IPS DF 19.7 (cell line): ENCODE measurements at regions not wholly inside any gene's neighbourhood (a gene's known extent, or its start where the extent isn't known, plus 50 kb on each side); places are given as distances from the start of the nearest gene placed in this dataset.

Source experiments
- DNase-seq: peaks from one replicate; pipeline ENCODE4 v3.0.0-alpha.2; 2013; ENCODE audit warnings: low read depth, low spot score

- DNase-seq, result no peak
Measured at GRCh38 chr9:135252980-135253304, 165.5 kb downstream of the OLFM1 start.

- no peak for DNase-seq
Measured at GRCh38 chr9:135253305-135254004, 166.0 kb downstream of the OLFM1 start.

GRCh38 chr9:135254176-135255032 lies 166.9 kb downstream of the OLFM1 start:
- DNase-seq, result no peak

GRCh38 chr9:135255033-135255840 lies 167.8 kb downstream of the OLFM1 start:
- DNase-seq, result no peak

- no peak for DNase-seq
Measured at GRCh38 chr9:135255841-135256580, 168.5 kb downstream of the OLFM1 start.

GRCh38 chr9:135256581-135257354 lies 169.3 kb downstream of the OLFM1 start:
- no peak for DNase-seq

GRCh38 chr9:135258461-135258860 lies 171.0 kb downstream of the OLFM1 start:
- no peak for DNase-seq

GRCh38 chr9:135259273-135259672 lies 171.8 kb downstream of the OLFM1 start:
- DNase-seq, result no peak

- no peak for DNase-seq
Measured at GRCh38 chr9:135260221-135261180, 173.0 kb downstream of the OLFM1 start.

- DNase-seq, result no peak
Measured at GRCh38 chr9:135262248-135262647, 174.8 kb downstream of the OLFM1 start.

GRCh38 chr9:135263511-135263910 lies 176.0 kb downstream of the OLFM1 start:
- DNase-seq, result no peak

- DNase-seq, result no peak
Measured at GRCh38 chr9:135265931-135266330, 178.5 kb downstream of the OLFM1 start.

GRCh38 chr9:135267191-135267809 lies 179.8 kb downstream of the OLFM1 start:
- DNase-seq, result no peak

- no peak for DNase-seq
Measured at GRCh38 chr9:135268031-135268430, 180.6 kb downstream of the OLFM1 start.

GRCh38 chr9:135268981-135269380 lies 181.5 kb downstream of the OLFM1 start:
- no peak for DNase-seq

- no peak for DNase-seq
Measured at GRCh38 chr9:135269912-135270830, 182.7 kb downstream of the OLFM1 start.

GRCh38 chr9:135271425-135271824 lies 184.0 kb downstream of the OLFM1 start:
- no peak for DNase-seq

GRCh38 chr9:135272608-135273007 lies 185.1 kb downstream of the OLFM1 start:
- DNase-seq, result no peak
